Suprapubic skin (tissue), 4 donors: ENCODE measurements at regions not wholly inside any gene's neighbourhood (a gene's known extent, or its start where the extent isn't known, plus 50 kb on each side); places are given as distances from the start of the nearest gene placed in this dataset.

Experiments
- DNase-seq, 2 donors: peaks; one replicate each; pipeline ENCODE4 v3.0.0-alpha.2; 2019; ENCODE audit warnings: low spot score in 2 of 2
- H3K27ac ChIP-seq: fragments of 200-600 bp; sonication (generic); one replicate; pipeline ENCODE4 v1.5.1; 2019
- H3K27me3 ChIP-seq: fragments of 200-600 bp; sonication (generic); one replicate; pipeline ENCODE4 v1.5.1; 2019
- H3K36me3 ChIP-seq: fragments of 200-600 bp; sonication (generic); one replicate; pipeline ENCODE4 v1.5.1; 2019
- H3K4me1 ChIP-seq: fragments of 200-600 bp; sonication (generic); one replicate; pipeline ENCODE4 v1.5.1; 2019
- H3K4me3 ChIP-seq: fragments of 200-600 bp; sonication (generic); one replicate; pipeline ENCODE4 v1.5.1; 2019; ENCODE audit warnings: mild to moderate bottlenecking
- H3K9me3 ChIP-seq: fragments of 200-600 bp; sonication (generic); one replicate; pipeline ENCODE4 v1.5.1; 2019
- CTCF ChIP-seq, 2 donors: fragments of 200-600 bp in 1 of 2; fragments of 450-650 bp in 1 of 2; sonication (generic) in 1 of 2; IDR thresholded peaks; one replicate each; pipeline ENCODE4 v1.5.1; 2016 to 2019; ENCODE audit warnings: antibody characterized with exemption in 2 of 2, mild to moderate bottlenecking in 1 of 2, moderate library complexity in 1 of 2
- EP300 ChIP-seq: sonication (generic); formaldehyde crosslinking; IDR thresholded peaks from one replicate; pipeline ENCODE4 v1.6.1; 2017; ENCODE audit warnings: antibody characterized with exemption
- POLR2A ChIP-seq, 2 donors: fragments of 450-650 bp; IDR thresholded peaks; one replicate each; pipeline ENCODE4 v1.6.1; 2017; ENCODE audit warnings: antibody characterized with exemption in 2 of 2, mild to moderate bottlenecking in 2 of 2, moderate library complexity in 2 of 2
- POLR2AphosphoS5 ChIP-seq, 3 donors: sonication (generic); formaldehyde crosslinking; IDR thresholded peaks; one replicate each; pipeline ENCODE4 v1.6.1; 2017; ENCODE audit warnings: antibody characterized with exemption in 3 of 3
- WGBS: methylation state at CpG from one replicate; pipeline ENCODE4 v1.1.5; 2018; 5-methylcytosine and 5-hydroxymethylcytosine counted together

- no peak for DNase-seq
- Histone ChIP-seq H3K27ac (no peak overlapping the region), H3K27me3 (no peaks in the 10 kb centered on the region), H3K9me3 (no peaks in the 10 kb centered on the region), H3K4me1 (peaks cover 13% of the 10 kb centered on the region), H3K36me3 (no peaks in the 10 kb centered on the region), H3K4me3 (no peak overlapping the region)
- no peak for TF ChIP-seq POLR2A (IDR thresholded peaks at IDR 0.05)
- no peak for TF ChIP-seq CTCF (IDR thresholded peaks at IDR 0.05)
- no peak for TF ChIP-seq POLR2AphosphoS5 (IDR thresholded peaks at IDR 0.05)
- TF ChIP-seq EP300: no peak
- 85% methylated on average over 8 of the region's 8 CpGs for WGBS
Observed at GRCh38 chr1:228898582-228898992, 163.3 kb downstream of the RHOU start.

- no peak for DNase-seq
- 88% methylated on average over 12 of the region's 12 CpGs for WGBS
- no peaks in the 10 kb centered on the region for H3K36me3 ChIP-seq
- no peak overlapping the region for H3K27ac ChIP-seq
- no peak for TF ChIP-seq CTCF (IDR thresholded peaks at IDR 0.05)
- TF ChIP-seq POLR2A (IDR thresholded peaks at IDR 0.05): no peak
- no peaks in the 10 kb centered on the region for H3K9me3 ChIP-seq
- H3K27me3 ChIP-seq: no peaks in the 10 kb centered on the region
- no peak overlapping the region for H3K4me3 ChIP-seq
- peaks cover 15% of the 10 kb centered on the region for H3K4me1 ChIP-seq
Observed at GRCh38 chr1:228899421-228899956, 164.2 kb downstream of the RHOU start.

- no peak for TF ChIP-seq POLR2A (IDR thresholded peaks at IDR 0.05)
- TF ChIP-seq CTCF (IDR thresholded peaks at IDR 0.05): no peak
- TF ChIP-seq EP300: no peak
- TF ChIP-seq POLR2AphosphoS5 (IDR thresholded peaks at IDR 0.05): no peak
- no peak overlapping the region for H3K4me3 ChIP-seq
- no peaks in the 10 kb centered on the region for H3K9me3 ChIP-seq
- no peaks in the 10 kb centered on the region for H3K27me3 ChIP-seq
- H3K4me1 ChIP-seq: peaks cover 15% of the 10 kb centered on the region
- H3K36me3 ChIP-seq: no peaks in the 10 kb centered on the region
- H3K27ac ChIP-seq: no peak overlapping the region
- WGBS: 76% methylated on average over 15 of the region's 17 CpGs
- peak in 1 of 2 donors; percentile 80 for DNase-seq
Observed at GRCh38 chr1:228900099-228900885, 165.0 kb downstream of the RHOU start.

GRCh38 chr1:228900886-228901392, 165.7 kb downstream of the RHOU start:
- TF ChIP-seq POLR2AphosphoS5 (IDR thresholded peaks at IDR 0.05): no peak
- no peak for TF ChIP-seq POLR2A (IDR thresholded peaks at IDR 0.05)
- no peak for TF ChIP-seq EP300
- TF ChIP-seq CTCF (IDR thresholded peaks at IDR 0.05): no peak
- Histone ChIP-seq H3K4me1 (peaks cover 15% of the 10 kb centered on the region), H3K27ac (no peak overlapping the region), H3K9me3 (no peaks in the 10 kb centered on the region), H3K4me3 (no peak overlapping the region), H3K27me3 (no peaks in the 10 kb centered on the region), H3K36me3 (no peaks in the 10 kb centered on the region)
- 81% methylated on average over 4 of the region's 6 CpGs for WGBS
- DNase-seq: no peak

- TF ChIP-seq CTCF (IDR thresholded peaks at IDR 0.05): no peak
- Histone ChIP-seq H3K4me1 (peaks cover 15% of the 10 kb centered on the region), H3K36me3 (no peaks in the 10 kb centered on the region), H3K27ac (no peak overlapping the region), H3K9me3 (no peaks in the 10 kb centered on the region), H3K4me3 (no peak overlapping the region), H3K27me3 (no peaks in the 10 kb centered on the region)
- WGBS: 97% methylated on average over 5 of the region's 5 CpGs
- no peak for DNase-seq
Observed at GRCh38 chr1:228901936-228902681, 166.8 kb downstream of the RHOU start.
